GM12874 (cell line): ENCODE measurements at regions not wholly inside any gene's neighbourhood (a gene's known extent, or its start where the extent isn't known, plus 50 kb on each side); places are given as distances from the start of the nearest gene placed in this dataset.

Source experiments
- CTCF ChIP-seq: IDR thresholded peaks from 2 replicates; pipeline ENCODE4 v1.5.1; 2011; ENCODE audit warnings: low read depth, mild to moderate bottlenecking, control low read depth, low read length, moderate library complexity; ENCODE audit not compliant: insufficient read depth

GRCh38 chr3:31161889-31162288 is 267.4 kb upstream of the GADL1 start:
- no peak for TF ChIP-seq CTCF

GRCh38 chr3:31164381-31164780 is 269.9 kb upstream of the GADL1 start:
- no peak for TF ChIP-seq CTCF

GRCh38 chr3:31165399-31165860 is 271.0 kb upstream of the GADL1 start:
- TF ChIP-seq CTCF: no peak

GRCh38 chr3:31166249-31166885 is 271.9 kb upstream of the GADL1 start:
- TF ChIP-seq CTCF: no peak

- no peak for TF ChIP-seq CTCF
These were observed 273.2 kb upstream of the GADL1 start for GRCh38 chr3:31167666-31168065.

- TF ChIP-seq CTCF: no peak
These were observed 276.6 kb upstream of the GADL1 start for GRCh38 chr3:31170932-31171670.

- no peak for TF ChIP-seq CTCF
These were observed 277.9 kb upstream of the GADL1 start for GRCh38 chr3:31172336-31172735.
